ENCODE measurements at regions not wholly inside any gene's neighbourhood (a gene's known extent, or its start where the extent isn't known, plus 50 kb on each side); places are given as distances from the start of the nearest gene placed in this dataset.

GRCh38 chrX:25300994-25301393 is 285.2 kb upstream of the ARX start:
- Mint-ChIP-seq H3K36me3 (ENCODE audit: low read depth) (no peaks in the 10 kb centered on the region), H3K4me3 (no peak overlapping the region), H3K27me3 (no peaks in the 10 kb centered on the region), H3K4me1 (ENCODE audit: low read depth) (no peaks in the 10 kb centered on the region), H3K9me3 (no peaks in the 10 kb centered on the region), H3K27ac (no peak overlapping the region)
- DNase-seq: no peak
- ChIA-PET CTCF (no interaction called here), POLR2A (no interaction called here)
- intact Hi-C loops (cut with micrococcal nuclease): no loop called here
- ATAC-seq: no peak
- no peak for TF ChIP-seq CTCF (IDR thresholded peaks at IDR 0.05)

GRCh38 chrX:25296850-25297249 is 281.1 kb upstream of the ARX start:
- H3K4me3 Mint-ChIP-seq: no peak overlapping the region
- H3K4me1 Mint-ChIP-seq (ENCODE audit: low read depth): no peaks in the 10 kb centered on the region
- no peak overlapping the region for H3K27ac Mint-ChIP-seq
- H3K9me3 Mint-ChIP-seq: no peaks in the 10 kb centered on the region
- H3K36me3 Mint-ChIP-seq (ENCODE audit: low read depth): no peaks in the 10 kb centered on the region
- DNase-seq (no peak), ATAC-seq (no peak)
- no peaks in the 10 kb centered on the region for H3K27me3 Mint-ChIP-seq
- intact Hi-C loops (cut with micrococcal nuclease): no loop called here
- no peak for TF ChIP-seq CTCF (IDR thresholded peaks at IDR 0.05)
- CTCF ChIA-PET: no interaction called here
- POLR2A ChIA-PET: no interaction called here

GRCh38 chrX:25295466-25295865 is 279.7 kb upstream of the ARX start:
- ATAC-seq (no peak), DNase-seq (no peak)
- H3K4me3 Mint-ChIP-seq: no peak overlapping the region
- TF ChIP-seq CTCF (IDR thresholded peaks at IDR 0.05): no peak
- H3K9me3 Mint-ChIP-seq: no peaks in the 10 kb centered on the region
- H3K27me3 Mint-ChIP-seq: no peaks in the 10 kb centered on the region
- intact Hi-C loops (cut with micrococcal nuclease): no loop called here
- H3K27ac Mint-ChIP-seq: no peak overlapping the region
- H3K4me1 Mint-ChIP-seq (ENCODE audit: low read depth): no peaks in the 10 kb centered on the region
- no peaks in the 10 kb centered on the region for H3K36me3 Mint-ChIP-seq (ENCODE audit: low read depth)
- ChIA-PET POLR2A (no interaction called here), CTCF (no interaction called here)

- POLR2A ChIA-PET: no interaction called here
- CTCF ChIA-PET: no interaction called here
- no peak overlapping the region for H3K27ac Mint-ChIP-seq
Observed at GRCh38 chrX:25290132-25290531, 274.4 kb upstream of the ARX start.

GRCh38 chrX:25288676-25289075 is 272.9 kb upstream of the ARX start:
- Mint-ChIP-seq H3K27ac (no peak overlapping the region), H3K36me3 (ENCODE audit: low read depth) (no peaks in the 10 kb centered on the region), H3K4me3 (no peak overlapping the region), H3K9me3 (no peaks in the 10 kb centered on the region), H3K27me3 (no peaks in the 10 kb centered on the region), H3K4me1 (ENCODE audit: low read depth) (no peaks in the 10 kb centered on the region)
- ATAC-seq (no peak), DNase-seq (no peak)
- no peak for TF ChIP-seq CTCF (IDR thresholded peaks at IDR 0.05)
- ChIA-PET POLR2A (no interaction called here), CTCF (no interaction called here)
- intact Hi-C loops (cut with micrococcal nuclease): no loop called here

More at GRCh38 chrX:25290132-25290531, 274.4 kb upstream of the ARX start:
- DNase-seq (no peak), ATAC-seq (no peak)
- H3K4me1 Mint-ChIP-seq (ENCODE audit: low read depth): no peaks in the 10 kb centered on the region
- intact Hi-C loops (cut with micrococcal nuclease): no loop called here
- H3K4me3 Mint-ChIP-seq: no peak overlapping the region
- H3K36me3 Mint-ChIP-seq (ENCODE audit: low read depth): no peaks in the 10 kb centered on the region
- no peaks in the 10 kb centered on the region for H3K27me3 Mint-ChIP-seq
- no peaks in the 10 kb centered on the region for H3K9me3 Mint-ChIP-seq
- TF ChIP-seq CTCF (IDR thresholded peaks at IDR 0.05): no peak
